NCI-H2107 (cell line): ENCODE measurements at regions not wholly inside any gene's neighbourhood (a gene's known extent, or its start where the extent isn't known, plus 50 kb on each side); places are given as distances from the start of the nearest gene placed in this dataset.
"Not testable (repeated sequence)": the region's sequence is repeated elsewhere in the genome, so short reads cannot be mapped to it uniquely, and the experiment has no call there.

Experiments
- DNase-seq: peaks from one replicate; lab custom pipeline; 2025; lab: John Stamatoyannopoulos, UW

GRCh38 chr7:115559877-115560276 lies 470.7 kb downstream of the TFEC start:
- DNase-seq: no peak

- DNase-seq: no peak
These were observed 472.4 kb downstream of the TFEC start for GRCh38 chr7:115558161-115558560.

GRCh38 chr7:115557296-115557695 lies 473.3 kb downstream of the TFEC start:
- not testable (repeated sequence) for DNase-seq

GRCh38 chr7:115552766-115553165 lies 477.8 kb downstream of the TFEC start:
- peak; percentile 51 for DNase-seq

GRCh38 chr7:115549910-115550309 lies 480.7 kb downstream of the TFEC start:
- peak; percentile 31 for DNase-seq

- no peak for DNase-seq
These were observed 481.8 kb downstream of the TFEC start for GRCh38 chr7:115548756-115549155.

- no peak for DNase-seq
These were observed 483.8 kb downstream of the TFEC start for GRCh38 chr7:115546790-115547189.

- DNase-seq: no peak
These were observed 496.8 kb downstream of the TFEC start for GRCh38 chr7:115533785-115534184.

- no peak for DNase-seq
These were observed 504.3 kb downstream of the TFEC start for GRCh38 chr7:115526278-115526677.

- no peak for DNase-seq
These were observed 508.4 kb downstream of the TFEC start for GRCh38 chr7:115522174-115522573.

- DNase-seq: no peak
These were observed 514.2 kb downstream of the TFEC start for GRCh38 chr7:115516341-115516740.

GRCh38 chr7:115511330-115511729 lies 519.2 kb downstream of the TFEC start:
- no peak for DNase-seq

GRCh38 chr7:115505136-115505535 lies 525.4 kb downstream of the TFEC start:
- no peak for DNase-seq

GRCh38 chr7:115499956-115500355 lies 530.6 kb downstream of the TFEC start:
- DNase-seq: no peak

GRCh38 chr7:115496006-115496405 lies 534.6 kb downstream of the TFEC start:
- no peak for DNase-seq

- DNase-seq: no peak
These were observed 535.9 kb downstream of the TFEC start for GRCh38 chr7:115494529-115495147.

GRCh38 chr7:115493381-115493780 lies 537.2 kb downstream of the TFEC start:
- DNase-seq: no peak

GRCh38 chr7:115491744-115492380 lies 538.7 kb downstream of the TFEC start:
- no peak for DNase-seq

GRCh38 chr7:115479448-115479847 lies 551.1 kb downstream of the TFEC start:
- DNase-seq: no peak

- DNase-seq: no peak
These were observed 552.1 kb downstream of the TFEC start for GRCh38 chr7:115478426-115478825.

GRCh38 chr7:115477193-115477651 lies 553.3 kb downstream of the TFEC start:
- DNase-seq: no peak

GRCh38 chr7:115476671-115477181 lies 553.8 kb downstream of the TFEC start:
- peak; percentile 33 for DNase-seq

GRCh38 chr7:115475761-115476385 lies 554.0 kb downstream of the MDFIC start:
- no peak for DNase-seq
